H1 (cell line): ENCODE measurements at regions not wholly inside any gene's neighbourhood (a gene's known extent, or its start where the extent isn't known, plus 50 kb on each side); places are given as distances from the start of the nearest gene placed in this dataset.

Source experiments
- CTCF ChIA-PET: fragments of 300-600 bp; sonication (Branson Sonifier 250); formaldehyde crosslinking; loops from one replicate; lab custom pipeline; 2021; ENCODE audit not compliant: partially characterized antibody; lab: Charles Lee
- POLR2A ChIA-PET: fragments of 300-600 bp; sonication (Branson Sonifier 250); formaldehyde crosslinking; loops from one replicate; lab custom pipeline; 2021; ENCODE audit warnings: inconsistent platforms; ENCODE audit not compliant: partially characterized antibody; lab: Charles Lee
- DNase-seq, 2 experiments: peaks; one replicate each; pipeline versions ENCODE4 v3.0.0 to v3.0.0-alpha.2; 2010 to 2022; ENCODE audit warnings: low spot score in 2 of 2, low read depth in 1 of 2, mixed read lengths in 1 of 2
- FAIRE-seq: peaks from 2 replicates; lab custom pipeline; 2011; peaks lifted over from hg19 to GRCh38; lab: Jason Lieb, UNC
- H2AFZ ChIP-seq: 2 replicates; pipeline ENCODE4 v1.8.1; 2012; ENCODE audit warnings: low read length, inconsistent platforms
- H2AK5ac ChIP-seq: 2 replicates; pipeline ENCODE4 v1.6.1; 2013; ENCODE audit warnings: low read depth, low read length
- H2BK120ac ChIP-seq: replicated peaks from 2 replicates; pipeline ENCODE3; 2013; ENCODE audit warnings: low read depth, low read length, inconsistent platforms
- H2BK12ac ChIP-seq: 2 replicates; pipeline ENCODE4 v1.6.1; 2013; ENCODE audit warnings: low read depth, low read length
- H2BK15ac ChIP-seq: 2 replicates; pipeline ENCODE4 v1.6.1; 2013; ENCODE audit warnings: low read length
- H2BK20ac ChIP-seq: 2 replicates; pipeline ENCODE4 v1.6.1; 2013; ENCODE audit warnings: low read length
- H2BK5ac ChIP-seq: 2 replicates; pipeline ENCODE4 v1.6.1; 2013; ENCODE audit warnings: low read depth, low read length
- H3K14ac ChIP-seq: 2 replicates; pipeline ENCODE4 v1.6.1; 2013; ENCODE audit warnings: inconsistent platforms; ENCODE audit not compliant: insufficient read length
- H3K18ac ChIP-seq: 2 replicates; pipeline ENCODE4 v1.6.1; 2013; ENCODE audit warnings: low read length; ENCODE audit errors: extremely low read depth
- H3K23ac ChIP-seq: 2 replicates; pipeline ENCODE4 v1.6.1; 2013; ENCODE audit warnings: inconsistent platforms; ENCODE audit not compliant: insufficient read length
- H3K23me2 ChIP-seq: 2 replicates; pipeline ENCODE4 v1.6.1; 2013; ENCODE audit warnings: low read depth, low read length
- H3K27ac ChIP-seq: 2 replicates; pipeline ENCODE4 v1.6.1; 2011; ENCODE audit warnings: low read depth, low read length, inconsistent platforms
- H3K27me3 ChIP-seq, 4 experiments: replicated peaks in 1 of 4; 1 replicate in 1 of 4; 2 replicates in 3 of 4; pipeline versions ENCODE4 v1.6.1 to v1.8.1; 2011 to 2013; ENCODE audit warnings: low read length in 3 of 4, mild to moderate bottlenecking in 3 of 4, inconsistent platforms in 2 of 4, mixed read lengths in 2 of 4, moderate library complexity in 1 of 4; ENCODE audit not compliant: control insufficient read depth in 3 of 4, insufficient read depth in 3 of 4; ENCODE audit errors: extremely low read depth in 1 of 4
- H3K36me3 ChIP-seq, 4 experiments: 2 replicates each; pipeline versions ENCODE4 v1.6.1 to v1.8.1; 2011 to 2013; ENCODE audit warnings: mild to moderate bottlenecking in 4 of 4, low read length in 3 of 4, moderate library complexity in 2 of 4, control low read depth in 1 of 4, inconsistent platforms in 1 of 4; ENCODE audit not compliant: insufficient read depth in 4 of 4, control insufficient read depth in 2 of 4
- H3K4ac ChIP-seq: replicated peaks from 2 replicates; pipeline ENCODE3; 2013; ENCODE audit warnings: low read length, low read depth, mixed read lengths, inconsistent platforms; ENCODE audit not compliant: insufficient read length
- H3K4me1 ChIP-seq, 4 experiments: replicated peaks in 1 of 4; 1 replicate in 1 of 4; 2 replicates in 3 of 4; pipeline versions ENCODE4 v1.6.1 to v1.8.1; 2011 to 2013; ENCODE audit warnings: low read length in 3 of 4, inconsistent platforms in 2 of 4, mixed read lengths in 1 of 4; ENCODE audit not compliant: insufficient read depth in 4 of 4, control insufficient read depth in 3 of 4
- H3K4me2 ChIP-seq, 2 experiments: 2 replicates each; pipeline versions ENCODE4 v1.6.1 to v1.8.1; 2011 to 2013; ENCODE audit warnings: low read depth in 2 of 2, low read length in 2 of 2, control low read depth in 1 of 2, inconsistent platforms in 1 of 2, mild to moderate bottlenecking in 1 of 2; ENCODE audit not compliant: insufficient read depth in 1 of 2
- H3K4me3 ChIP-seq, 4 experiments: fragments of 200-600, 300-600 bp in 1 of 4; sonication (generic), shearing (Covaris generic), sonication (Bioruptor Twin) in 1 of 4; 2 replicates each; pipeline versions ENCODE4 v1.5.1 to v1.8.1; 2011 to 2016; ENCODE audit warnings: low read length in 4 of 4, low read depth in 3 of 4, control low read depth in 2 of 4, inconsistent platforms in 2 of 4, mild to moderate bottlenecking in 2 of 4, mixed read lengths in 1 of 4, moderate library complexity in 1 of 4; ENCODE audit not compliant: insufficient read depth in 2 of 4; ENCODE audit errors: extremely low read depth in 1 of 4
- H3K56ac ChIP-seq: replicated peaks from 2 replicates; pipeline ENCODE3; 2013; ENCODE audit warnings: low read depth, mild to moderate bottlenecking, mixed read lengths, low read length, inconsistent platforms; ENCODE audit not compliant: insufficient read length
- H3K79me1 ChIP-seq: 2 replicates; pipeline ENCODE4 v1.6.1; 2013; ENCODE audit warnings: low read depth, low read length, control low read depth
- H3K79me2 ChIP-seq, 2 experiments: 2 replicates each; pipeline versions ENCODE4 v1.6.1 to v1.8.1; 2012 to 2013; ENCODE audit warnings: low read length in 2 of 2, mild to moderate bottlenecking in 2 of 2, inconsistent platforms in 1 of 2; ENCODE audit not compliant: insufficient read depth in 2 of 2, control insufficient read depth in 1 of 2
- H3K9ac ChIP-seq, 4 experiments: replicated peaks in 1 of 4; 1 replicate in 1 of 4; 2 replicates in 3 of 4; pipeline versions ENCODE4 v1.6.1 to v1.8.1; 2011 to 2013; ENCODE audit warnings: low read depth in 3 of 4, low read length in 3 of 4, control low read depth in 2 of 4, mild to moderate bottlenecking in 2 of 4, moderate library complexity in 2 of 4, inconsistent platforms in 1 of 4; ENCODE audit errors: extremely low read depth in 1 of 4
- H3K9me3 ChIP-seq, 2 experiments: 2 replicates each; pipeline versions ENCODE4 v1.6.1 to v1.8.1; 2012 to 2013; ENCODE audit warnings: mild to moderate bottlenecking in 2 of 2, moderate library complexity in 2 of 2, control low read depth in 1 of 2, inconsistent platforms in 1 of 2, low read depth in 1 of 2, low read length in 1 of 2, mixed read lengths in 1 of 2; ENCODE audit not compliant: insufficient read depth in 2 of 2
- H4K20me1 ChIP-seq, 2 experiments: replicated peaks in 1 of 2; 2 replicates each; pipeline versions ENCODE3 to v1.8.1; 2011 to 2013; ENCODE audit warnings: inconsistent platforms in 2 of 2, low read length in 2 of 2, mild to moderate bottlenecking in 1 of 2; ENCODE audit not compliant: insufficient read depth in 2 of 2, control insufficient read depth in 1 of 2
- H4K5ac ChIP-seq: 2 replicates; pipeline ENCODE4 v1.6.1; 2013; ENCODE audit warnings: low read length, low read depth, mixed read lengths, inconsistent platforms; ENCODE audit not compliant: insufficient read length
- H4K8ac ChIP-seq: 2 replicates; pipeline ENCODE4 v1.8.0; 2013; ENCODE audit warnings: mild to moderate bottlenecking, moderate library complexity, low read length, inconsistent platforms; ENCODE audit not compliant: insufficient read depth; ENCODE audit errors: extremely low read depth
- H4K91ac ChIP-seq: replicated peaks from 2 replicates; pipeline ENCODE3; 2013; ENCODE audit warnings: low read length, mixed read lengths, inconsistent platforms; ENCODE audit not compliant: insufficient read length
- CEBPB ChIP-seq: IDR thresholded peaks from 2 replicates; pipeline ENCODE4 v1.6.1; 2012; ENCODE audit warnings: low read depth, low read length
- EGR1 ChIP-seq: IDR thresholded peaks from 2 replicates; pipeline ENCODE4 v1.6.1; 2011; ENCODE audit warnings: low read depth, low read length, borderline replicate concordance
- KDM5A ChIP-seq: fragments of 200-600 bp; IDR thresholded peaks from 2 replicates; pipeline ENCODE4 v1.7.1; 2012; ENCODE audit warnings: mild to moderate bottlenecking, low read length, inconsistent platforms, mixed read lengths
- MAFK ChIP-seq: IDR thresholded peaks from 2 replicates; pipeline ENCODE4 v1.6.1; 2012; ENCODE audit warnings: low read depth, mild to moderate bottlenecking, improper control_type of control experiment, low read length
- POLR2A ChIP-seq, 2 experiments: IDR thresholded peaks; 1 replicate in 1 of 2; 2 replicates in 1 of 2; pipeline ENCODE4 v1.6.1; 2011; ENCODE audit warnings: low read depth in 2 of 2, low read length in 2 of 2, mild to moderate bottlenecking in 2 of 2; ENCODE audit errors: control extremely low read depth in 1 of 2
- POLR2AphosphoS5 ChIP-seq: IDR thresholded peaks from 2 replicates; pipeline ENCODE4 v1.6.1; 2011; ENCODE audit warnings: low read depth, low read length
- RBBP5 ChIP-seq: IDR thresholded peaks from 2 replicates; pipeline ENCODE4 v1.7.1; 2012; ENCODE audit warnings: low read depth, mild to moderate bottlenecking, inconsistent platforms, low read length, moderate library complexity, borderline replicate concordance
- SUZ12 ChIP-seq: fragments of 200-600 bp; sonication (generic); IDR thresholded peaks from 2 replicates; pipeline ENCODE4 v1.6.1; 2012; ENCODE audit warnings: mild to moderate bottlenecking, inconsistent platforms, low read length, moderate library complexity, mixed read lengths
- TAF7 ChIP-seq: optimal IDR thresholded peaks from 2 replicates; pipeline ENCODE3; 2011; ENCODE audit warnings: low read depth, mild to moderate bottlenecking, inconsistent platforms, low read length, moderate library complexity, borderline replicate concordance
- WGBS, 2 experiments: shearing (Covaris generic) in 1 of 2; methylation state at CpG; one replicate each; pipeline versions ENCODE4 v1.1.6 to v1.1.7; 2013 to 2015; ENCODE audit warnings: low lambda C conversion rate in 2 of 2, mixed read lengths in 2 of 2, inconsistent platforms in 1 of 2, low coverage in 1 of 2, missing lambda C conversion rate in 1 of 2; ENCODE audit not compliant: insufficient replicate concordance in 2 of 2, insufficient coverage in 1 of 2, insufficient read length in 1 of 2; ENCODE audit errors: extremely low coverage in 1 of 2, missing lambda C conversion rate in 1 of 2; 5-methylcytosine and 5-hydroxymethylcytosine counted together
- TF ChIP-seq, protein P1 (sequence below): IDR thresholded peaks from 2 replicates; pipeline ENCODE4 v1.6.1; 2012; ENCODE audit warnings: low read length, inconsistent platforms

DNA sequence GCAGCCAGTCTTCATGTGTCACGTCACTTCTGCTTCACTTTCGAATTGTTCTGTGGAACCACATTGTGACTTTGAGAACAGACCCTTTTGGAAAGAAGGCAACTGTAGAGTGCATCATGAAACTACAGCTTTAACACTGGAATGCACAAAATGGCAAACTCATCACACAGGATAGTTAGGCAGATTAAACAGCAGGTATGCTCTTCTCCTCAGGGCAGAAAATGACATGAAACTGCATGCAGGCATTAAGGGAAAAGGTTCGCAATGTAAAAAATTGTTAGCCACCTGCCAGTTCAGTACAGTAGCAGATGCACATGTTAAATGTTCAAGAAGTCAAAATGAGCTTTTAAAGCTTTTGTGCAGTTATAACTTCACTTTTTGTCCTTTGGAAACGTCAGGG is 864.6 kb upstream of the IGFBP7 start:
- H4K5ac ChIP-seq, result no peak overlapping the region
- no peaks in the 10 kb centered on the region for H3K79me1 ChIP-seq
- DNase-seq, result no peak
- no peak overlapping the region for H3K14ac ChIP-seq
- no peak overlapping the region for H3K23ac ChIP-seq
- H3K18ac ChIP-seq, result no peak overlapping the region
- H2BK120ac ChIP-seq, result no peak overlapping the region
- no peak overlapping the region for H2AFZ ChIP-seq
- H3K23me2 ChIP-seq, result no peaks in the 10 kb centered on the region
- no peak overlapping the region for H3K4me2 ChIP-seq
- no peaks in the 10 kb centered on the region for H3K9me3 ChIP-seq
- no peaks in the 10 kb centered on the region for H3K27me3 ChIP-seq
- no peaks in the 10 kb centered on the region; a peak in 1 of 7 replicates for H3K4me1 ChIP-seq
- CTCF ChIA-PET, result interaction anchor here (1.4 kb wide), 1 partner anchor 785 kb away, joined by 3 read pairs; no protein-coding TSS in a partner anchor
- H3K4ac ChIP-seq, result no peak overlapping the region
- no peak overlapping the region for H2AK5ac ChIP-seq
- H3K56ac ChIP-seq, result no peak overlapping the region
- no peak overlapping the region for H2BK15ac ChIP-seq
- TF ChIP-seq POLR2AphosphoS5 (no peak), POLR2A (IDR thresholded peaks at IDR 0.05; ENCODE audit: control extremely low read depth in 1 of 2, low read depth in 2 of 2, low read length in 2 of 2) (no peak), EGR1 (no peak), MAFK (no peak), CEBPB (no peak), SUZ12 (no peak), KDM5A (no peak), TAF7 (no peak), RBBP5 (no peak)
- TF ChIP-seq, protein P1, sequence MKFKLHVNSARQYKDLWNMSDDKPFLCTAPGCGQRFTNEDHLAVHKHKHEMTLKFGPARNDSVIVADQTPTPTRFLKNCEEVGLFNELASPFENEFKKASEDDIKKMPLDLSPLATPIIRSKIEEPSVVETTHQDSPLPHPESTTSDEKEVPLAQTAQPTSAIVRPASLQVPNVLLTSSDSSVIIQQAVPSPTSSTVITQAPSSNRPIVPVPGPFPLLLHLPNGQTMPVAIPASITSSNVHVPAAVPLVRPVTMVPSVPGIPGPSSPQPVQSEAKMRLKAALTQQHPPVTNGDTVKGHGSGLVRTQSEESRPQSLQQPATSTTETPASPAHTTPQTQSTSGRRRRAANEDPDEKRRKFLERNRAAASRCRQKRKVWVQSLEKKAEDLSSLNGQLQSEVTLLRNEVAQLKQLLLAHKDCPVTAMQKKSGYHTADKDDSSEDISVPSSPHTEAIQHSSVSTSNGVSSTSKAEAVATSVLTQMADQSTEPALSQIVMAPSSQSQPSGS, result no peak
- TF ChIP-seq, all 59 proteins: peak for 0
- H3K9ac ChIP-seq, result no peak overlapping the region
- H2BK20ac ChIP-seq, result no peak overlapping the region
- 98% methylated on average over 4 of the region's 4 CpGs; no CpG with 5 or more reads in 1 of the 2 experiments for WGBS, 2 experiments
- H4K20me1 ChIP-seq, result no peaks in the 10 kb centered on the region
- POLR2A ChIA-PET, result no interaction called here
- no peak for FAIRE-seq
- no peak overlapping the region for H4K8ac ChIP-seq
- H4K91ac ChIP-seq, result no peak overlapping the region
- H3K27ac ChIP-seq, result no peak overlapping the region
- no peaks in the 10 kb centered on the region for H3K79me2 ChIP-seq
- no peak overlapping the region for H3K4me3 ChIP-seq
- no peak overlapping the region for H2BK5ac ChIP-seq
- no peaks in the 10 kb centered on the region for H3K36me3 ChIP-seq
- H2BK12ac ChIP-seq, result no peak overlapping the region
